Panc1 (cell line): ENCODE measurements at regions not wholly inside any gene's neighbourhood (a gene's known extent, or its start where the extent isn't known, plus 50 kb on each side); places are given as distances from the start of the nearest gene placed in this dataset.

Experiments used
- ATAC-seq: fragments of 200-7000 bp; cut with Tn5 transposase; 2 replicates; pipeline ENCODE4 v1.9.1; 2020; ENCODE audit warnings: mild to moderate bottlenecking, moderate library complexity
- BruUV-seq: library from RNA; stranded (reverse); fragments of 400-500 nt; replicated peaks from 2 replicates; lab custom pipeline; 2021; lab: Mats Ljungman, UMichigan
- CTCF ChIA-PET: fragments of 300-600 bp; sonication (Branson Sonifier 250); formaldehyde crosslinking; loops from one replicate; lab custom pipeline; 2022; ENCODE audit warnings: antibody characterized with exemption; lab: Charles Lee
- POLR2A ChIA-PET: fragments of 300-600 bp; sonication (Branson Sonifier 250); formaldehyde crosslinking; loops from one replicate; lab custom pipeline; 2022; ENCODE audit warnings: antibody characterized with exemption; lab: Charles Lee
- DNase-seq: peaks from one replicate; pipeline ENCODE4 v3.0.0-alpha.2; 2010; ENCODE audit warnings: low read depth, low spot score
- H3K27ac ChIP-seq: 2 replicates; pipeline ENCODE4 v1.5.1; 2011; ENCODE audit warnings: mild to moderate bottlenecking, low read length, inconsistent platforms
- H3K27me3 ChIP-seq: fragments of 200-500 bp; sonication (Bioruptor generic); 2 replicates; pipeline ENCODE4 v1.6.0; 2014; ENCODE audit warnings: low read length, inconsistent platforms; ENCODE audit not compliant: control insufficient read depth, insufficient read depth
- H3K36me3 ChIP-seq: fragments of 200-500 bp; sonication (Bioruptor generic); 2 replicates; pipeline ENCODE4 v1.5.1; 2014; ENCODE audit warnings: inconsistent platforms, mild to moderate bottlenecking, low read length, moderate library complexity; ENCODE audit not compliant: control insufficient read depth, insufficient read depth
- H3K4me1 ChIP-seq: 2 replicates; pipeline ENCODE4 v1.5.1; 2011; ENCODE audit warnings: inconsistent platforms, mild to moderate bottlenecking, low read length, moderate library complexity; ENCODE audit not compliant: control insufficient read depth, insufficient read depth
- H3K4me3 ChIP-seq, 2 experiments: 2 replicates each; pipeline ENCODE4 v1.5.1; 2011 to 2012; ENCODE audit warnings: low read depth in 2 of 2, low read length in 2 of 2, mild to moderate bottlenecking in 2 of 2, inconsistent platforms in 1 of 2, moderate library complexity in 1 of 2
- H3K9me3 ChIP-seq: fragments of 200-500 bp; sonication (Bioruptor generic); 2 replicates; pipeline ENCODE4 v1.5.1; 2014; ENCODE audit warnings: low read depth, mild to moderate bottlenecking, inconsistent platforms, low read length, moderate library complexity; ENCODE audit not compliant: control insufficient read depth, insufficient read depth
- CTCF ChIP-seq: fragments of 450-650 bp; IDR thresholded peaks from 2 replicates; pipeline ENCODE4 v1.5.1; 2017; ENCODE audit warnings: mild to moderate bottlenecking
- POLR2AphosphoS5 ChIP-seq: IDR thresholded peaks from 2 replicates; pipeline ENCODE4 v1.6.1; 2012; ENCODE audit warnings: mild to moderate bottlenecking, low read depth, low read length, moderate library complexity
- REST ChIP-seq, 2 experiments: IDR thresholded peaks; 2 replicates each; pipeline ENCODE4 v1.6.1; 2011 to 2012; ENCODE audit warnings: low read depth in 2 of 2, control low read depth in 1 of 2, low read length in 1 of 2, mild to moderate bottlenecking in 1 of 2, moderate library complexity in 1 of 2; ENCODE audit not compliant: insufficient read depth in 1 of 2
- SIN3A ChIP-seq: IDR thresholded peaks from 2 replicates; pipeline ENCODE4 v1.6.1; 2012; ENCODE audit warnings: low read depth, mild to moderate bottlenecking, low read length, moderate library complexity, borderline replicate concordance; ENCODE audit not compliant: insufficient read depth
- TCF7L2 ChIP-seq: IDR thresholded peaks from 2 replicates; pipeline ENCODE4 v1.6.1; 2011; ENCODE audit warnings: mild to moderate bottlenecking, low read depth, low read length, inconsistent platforms
- in situ Hi-C: cut with HindIII; loops from 2 replicates; pipeline ENCODE4 v1.10.0; 2016; ENCODE audit warnings: low sequenced_read_pairs, low pct_unique_long_range_greater_than_20kb
- intact Hi-C: fragments of 100-400 bp; cut with micrococcal nuclease; formaldehyde crosslinking; loops from one replicate; pipeline ENCODE4 v1.10.0; 2022; ENCODE audit not compliant: unreplicated experiment

GRCh38 chr14:106848330-106849121 lies 1322.1 kb downstream of the TMEM121 start:
- H3K27ac ChIP-seq: no peak overlapping the region
- H3K4me3 ChIP-seq: no peak overlapping the region
- ATAC-seq (no peak), DNase-seq (no peak)
- in situ Hi-C loops (no loop called here), intact Hi-C loops (no loop called here)
- H3K9me3 ChIP-seq: no peaks in the 10 kb centered on the region
- peaks cover 2% of the 10 kb centered on the region; the same call in 1 of the 2 replicates for H3K27me3 ChIP-seq
- no peaks in the 10 kb centered on the region for H3K36me3 ChIP-seq
- H3K4me1 ChIP-seq: peaks cover 8% of the 10 kb centered on the region; the same call in 1 of the 2 replicates
- BruUV-seq: no TSS peak
- ChIA-PET CTCF (interaction anchor here (0.9 kb wide), 1 partner anchor 18 kb away, joined by 8 read pairs; no protein-coding TSS in a partner anchor), POLR2A (no interaction called here)
- no peak; the same call in 1 of the 2 replicates for TF ChIP-seq CTCF
- no peak for TF ChIP-seq REST (IDR thresholded peaks at IDR 0.05; ENCODE audit: insufficient read depth in 1 of 2, low read depth in 2 of 2, low read length in 1 of 2)
- TF ChIP-seq POLR2AphosphoS5: no peak
- no peak for TF ChIP-seq SIN3A
- TF ChIP-seq TCF7L2: no peak

GRCh38 chr14:106850913-106851825 lies 1324.8 kb downstream of the TMEM121 start:
- no TSS peak for BruUV-seq
- no peaks in the 10 kb centered on the region; the same call in 1 of the 2 replicates for H3K4me1 ChIP-seq
- H3K4me3 ChIP-seq: no peak overlapping the region
- no peaks in the 10 kb centered on the region for H3K36me3 ChIP-seq
- ChIA-PET POLR2A (no interaction called here), CTCF (no interaction called here)
- no peaks in the 10 kb centered on the region for H3K9me3 ChIP-seq
- H3K27me3 ChIP-seq: peaks cover 2% of the 10 kb centered on the region; the same call in 1 of the 2 replicates
- TF ChIP-seq TCF7L2 (no peak), REST (IDR thresholded peaks at IDR 0.05; ENCODE audit: insufficient read depth in 1 of 2, low read depth in 2 of 2, low read length in 1 of 2) (no peak), CTCF (no peak), SIN3A (no peak), POLR2AphosphoS5 (no peak)
- DNase-seq: no peak
- no peak for ATAC-seq
- no peak overlapping the region for H3K27ac ChIP-seq
- in situ Hi-C loops (no loop called here), intact Hi-C loops (no loop called here)
